SH-SY5Y (cell line): ENCODE measurements at regions not wholly inside any gene's neighbourhood (a gene's known extent, or its start where the extent isn't known, plus 50 kb on each side); places are given as distances from the start of the nearest gene placed in this dataset.

Source experiments
- GATA2 ChIP-seq: IDR thresholded peaks from 2 replicates; pipeline ENCODE4 v1.6.1; 2011; ENCODE audit warnings: mild to moderate bottlenecking, low read depth, low read length
- GATA3 ChIP-seq: IDR thresholded peaks from 2 replicates; pipeline ENCODE4 v1.6.1; 2011; ENCODE audit warnings: low read depth, mild to moderate bottlenecking, low read length, moderate library complexity

DNA sequence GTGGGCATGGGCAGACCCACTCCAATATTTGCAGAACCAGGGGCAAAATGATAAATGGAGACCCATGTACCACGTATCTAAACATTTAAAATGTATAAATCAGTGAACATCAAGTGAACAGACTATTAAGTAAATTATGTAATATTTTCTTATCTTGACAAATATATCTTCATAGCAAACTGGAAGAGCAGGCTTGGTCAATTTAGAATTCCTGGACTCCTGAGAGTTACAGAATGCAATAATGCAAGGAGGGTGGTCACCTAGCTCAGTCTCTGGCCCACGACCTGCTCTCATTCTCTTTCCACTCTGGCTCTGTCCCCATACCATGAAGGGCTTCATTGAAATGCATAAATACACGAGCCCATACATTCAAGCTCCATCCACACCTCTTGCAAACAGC, 398.0 kb downstream of the ENC1 start:
- TF ChIP-seq GATA3 (no peak), GATA2 (no peak)
